ENCODE measurements at regions not wholly inside any gene's neighbourhood (a gene's known extent, or its start where the extent isn't known, plus 50 kb on each side); places are given as distances from the start of the nearest gene placed in this dataset.

DNA sequence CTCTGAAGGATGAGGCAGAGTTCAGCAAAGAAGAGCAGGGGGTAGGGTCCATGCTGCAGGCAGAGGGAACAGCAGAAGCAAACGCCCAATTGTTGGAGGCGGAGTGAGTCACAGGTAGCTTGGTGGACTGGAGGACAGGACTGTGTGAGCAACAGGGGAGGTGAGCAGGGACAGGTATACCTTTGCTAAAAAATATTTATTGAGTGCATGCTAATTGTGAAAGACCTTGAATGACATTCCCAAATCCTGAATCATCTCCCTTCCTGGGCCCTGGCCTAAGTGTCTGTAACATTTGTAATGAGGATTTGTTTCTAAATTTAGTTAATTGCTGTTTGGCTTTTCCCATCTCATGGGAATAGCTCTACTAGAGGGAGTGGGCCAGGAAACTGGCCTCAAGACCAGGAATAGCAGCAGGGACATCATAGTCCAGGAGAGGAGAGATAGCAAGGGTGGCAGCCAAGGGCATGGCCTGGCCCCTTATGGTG, 123.7 kb downstream of the FOXD2 start:
- TF ChIP-seq, protein P1, sequence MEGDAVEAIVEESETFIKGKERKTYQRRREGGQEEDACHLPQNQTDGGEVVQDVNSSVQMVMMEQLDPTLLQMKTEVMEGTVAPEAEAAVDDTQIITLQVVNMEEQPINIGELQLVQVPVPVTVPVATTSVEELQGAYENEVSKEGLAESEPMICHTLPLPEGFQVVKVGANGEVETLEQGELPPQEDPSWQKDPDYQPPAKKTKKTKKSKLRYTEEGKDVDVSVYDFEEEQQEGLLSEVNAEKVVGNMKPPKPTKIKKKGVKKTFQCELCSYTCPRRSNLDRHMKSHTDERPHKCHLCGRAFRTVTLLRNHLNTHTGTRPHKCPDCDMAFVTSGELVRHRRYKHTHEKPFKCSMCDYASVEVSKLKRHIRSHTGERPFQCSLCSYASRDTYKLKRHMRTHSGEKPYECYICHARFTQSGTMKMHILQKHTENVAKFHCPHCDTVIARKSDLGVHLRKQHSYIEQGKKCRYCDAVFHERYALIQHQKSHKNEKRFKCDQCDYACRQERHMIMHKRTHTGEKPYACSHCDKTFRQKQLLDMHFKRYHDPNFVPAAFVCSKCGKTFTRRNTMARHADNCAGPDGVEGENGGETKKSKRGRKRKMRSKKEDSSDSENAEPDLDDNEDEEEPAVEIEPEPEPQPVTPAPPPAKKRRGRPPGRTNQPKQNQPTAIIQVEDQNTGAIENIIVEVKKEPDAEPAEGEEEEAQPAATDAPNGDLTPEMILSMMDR (IDR thresholded peaks at IDR 0.05) = no peak
- TF ChIP-seq NR3C1 (CRISPR knock-in tag; conservative IDR thresholded peaks at IDR 0.05; ENCODE audit: low read depth) (no peak), ZNF121 (CRISPR knock-in tag; IDR thresholded peaks at IDR 0.05) (no peak), CREM (CRISPR knock-in tag; IDR thresholded peaks at IDR 0.05) (no peak), NR2C2 (CRISPR knock-in tag; IDR thresholded peaks at IDR 0.05) (no peak), CBFB (CRISPR knock-in tag; IDR thresholded peaks at IDR 0.05; ENCODE audit: low read depth) (no peak), NFE2L1 (CRISPR knock-in tag; IDR thresholded peaks at IDR 0.05) (no peak), CREB1 (CRISPR knock-in tag; IDR thresholded peaks at IDR 0.05) (no peak)
- TF ChIP-seq, protein P2, sequence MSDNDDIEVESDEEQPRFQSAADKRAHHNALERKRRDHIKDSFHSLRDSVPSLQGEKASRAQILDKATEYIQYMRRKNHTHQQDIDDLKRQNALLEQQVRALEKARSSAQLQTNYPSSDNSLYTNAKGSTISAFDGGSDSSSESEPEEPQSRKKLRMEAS (CRISPR knock-in tag; IDR thresholded peaks at IDR 0.05) = no peak
- TF ChIP-seq, protein P3, sequence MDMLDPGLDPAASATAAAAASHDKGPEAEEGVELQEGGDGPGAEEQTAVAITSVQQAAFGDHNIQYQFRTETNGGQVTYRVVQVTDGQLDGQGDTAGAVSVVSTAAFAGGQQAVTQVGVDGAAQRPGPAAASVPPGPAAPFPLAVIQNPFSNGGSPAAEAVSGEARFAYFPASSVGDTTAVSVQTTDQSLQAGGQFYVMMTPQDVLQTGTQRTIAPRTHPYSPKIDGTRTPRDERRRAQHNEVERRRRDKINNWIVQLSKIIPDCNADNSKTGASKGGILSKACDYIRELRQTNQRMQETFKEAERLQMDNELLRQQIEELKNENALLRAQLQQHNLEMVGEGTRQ (CRISPR knock-in tag; IDR thresholded peaks at IDR 0.05) = no peak

All from WTC11 (cell line).